GM19397 (cell line): ENCODE measurements at regions not wholly inside any gene's neighbourhood (a gene's known extent, or its start where the extent isn't known, plus 50 kb on each side); places are given as distances from the start of the nearest gene placed in this dataset.

Experiments used
- ATAC-seq: cut with Tn5 transposase; IDR thresholded peaks from one replicate; pipeline ENCODE4 v1.9.1; 2021; ENCODE audit warnings: mild to moderate bottlenecking, moderate library complexity; ENCODE audit not compliant: unreplicated experiment

GRCh38 chr17:77001487-77001886 lies 133.3 kb downstream of the MGAT5B start:
- ATAC-seq, result no peak

- ATAC-seq, result no peak
Observed at GRCh38 chr17:77002103-77003045, 134.2 kb downstream of the MGAT5B start.

- ATAC-seq, result no peak
Observed at GRCh38 chr17:77003699-77004098, 135.5 kb downstream of the MGAT5B start.

GRCh38 chr17:77006971-77007649 lies 133.7 kb upstream of the SEC14L1 start:
- no peak for ATAC-seq

GRCh38 chr17:77009877-77010276 lies 130.9 kb upstream of the SEC14L1 start:
- no peak for ATAC-seq

GRCh38 chr17:77010667-77011066 lies 130.1 kb upstream of the SEC14L1 start:
- ATAC-seq, result no peak

- no peak for ATAC-seq
Observed at GRCh38 chr17:77011173-77012011, 129.4 kb upstream of the SEC14L1 start.

- no peak for ATAC-seq
Observed at GRCh38 chr17:77018504-77018903, 122.3 kb upstream of the SEC14L1 start.

GRCh38 chr17:77019893-77020379 lies 120.8 kb upstream of the SEC14L1 start:
- ATAC-seq, result no peak

GRCh38 chr17:77020973-77021372 lies 119.8 kb upstream of the SEC14L1 start:
- ATAC-seq, result no peak

- ATAC-seq, result no peak
Observed at GRCh38 chr17:77022766-77023165, 118.0 kb upstream of the SEC14L1 start.

- ATAC-seq, result no peak
Observed at GRCh38 chr17:77025781-77026180, 115.0 kb upstream of the SEC14L1 start.

- no peak for ATAC-seq
Observed at GRCh38 chr17:77027271-77027889, 113.4 kb upstream of the SEC14L1 start.

- no peak for ATAC-seq
Observed at GRCh38 chr17:77028900-77029299, 111.9 kb upstream of the SEC14L1 start.

GRCh38 chr17:77032929-77033328 lies 107.8 kb upstream of the SEC14L1 start:
- no peak for ATAC-seq

- ATAC-seq, result no peak
Observed at GRCh38 chr17:77033892-77034404, 106.8 kb upstream of the SEC14L1 start.

- ATAC-seq, result no peak
Observed at GRCh38 chr17:77034677-77035424, 105.9 kb upstream of the SEC14L1 start.

GRCh38 chr17:77035526-77035925 lies 105.2 kb upstream of the SEC14L1 start:
- no peak for ATAC-seq

- ATAC-seq, result no peak
Observed at GRCh38 chr17:77036136-77036840, 104.5 kb upstream of the SEC14L1 start.
